SK-N-SH (cell line): ENCODE measurements at regions not wholly inside any gene's neighbourhood (a gene's known extent, or its start where the extent isn't known, plus 50 kb on each side); places are given as distances from the start of the nearest gene placed in this dataset.

ENCODE experiments used
- CTCF ChIA-PET: fragments of 300-600, 350-600 bp; formaldehyde crosslinking; extraction: SDS; loops from one replicate; lab custom pipeline; 2021; lab: Yijun Ruan, JAX
- POLR2A ChIA-PET: fragments of 350-600 bp; sonication (Branson Sonifier 250); formaldehyde crosslinking; extraction: SDS; loops from one replicate; lab custom pipeline; 2020; ENCODE audit warnings: antibody characterized with exemption, inconsistent platforms; lab: Yijun Ruan, JAX
- DNase-seq: peaks from one replicate; pipeline ENCODE4 v3.0.0; 2012
- H2AFZ ChIP-seq: fragments of 200-600 bp; sonication (generic); 2 replicates; pipeline ENCODE4 v1.8.1; 2016; ENCODE audit warnings: antibody characterized with exemption, mild to moderate bottlenecking, low read depth
- H3F3A ChIP-seq: fragments of 200-600 bp; sonication (generic); replicated peaks from 2 replicates; pipeline ENCODE3; 2016; ENCODE audit warnings: antibody characterized with exemption, mild to moderate bottlenecking; ENCODE audit not compliant: insufficient read depth
- H3K27ac ChIP-seq, 2 experiments: fragments of 200-500 bp in 1 of 2; fragments of 200-600 bp in 1 of 2; sonication (Bioruptor generic) in 1 of 2; sonication (generic), shearing (Covaris generic) in 1 of 2; 2 replicates each; pipeline versions ENCODE4 v1.5.1 to v1.6.1; 2014 to 2016; ENCODE audit warnings: low read depth in 2 of 2, inconsistent platforms in 1 of 2, low read length in 1 of 2, mild to moderate bottlenecking in 1 of 2, mixed read lengths in 1 of 2
- H3K27me3 ChIP-seq: fragments of 200-600 bp; sonication (generic), shearing (Covaris generic); 2 replicates; pipeline ENCODE4 v1.6.1; 2016; ENCODE audit warnings: mixed run types; ENCODE audit not compliant: insufficient read depth
- H3K36me3 ChIP-seq, 2 experiments: fragments of 200-500 bp in 1 of 2; fragments of 200-600 bp in 1 of 2; sonication (Bioruptor generic) in 1 of 2; sonication (generic) in 1 of 2; replicated peaks in 1 of 2; 2 replicates each; pipeline versions ENCODE3 to v1.5.1; 2014 to 2016; ENCODE audit warnings: low read length in 1 of 2, mild to moderate bottlenecking in 1 of 2; ENCODE audit not compliant: insufficient read depth in 2 of 2, control insufficient read depth in 1 of 2
- H3K4me1 ChIP-seq, 2 experiments: fragments of 200-500 bp in 1 of 2; fragments of 200-600 bp in 1 of 2; sonication (Bioruptor generic) in 1 of 2; sonication (generic), shearing (Covaris generic) in 1 of 2; 2 replicates each; pipeline versions ENCODE4 v1.5.1 to v1.6.1; 2014 to 2016; ENCODE audit warnings: low read depth in 1 of 2, low read length in 1 of 2, mixed run types in 1 of 2; ENCODE audit not compliant: insufficient read depth in 2 of 2, control insufficient read depth in 1 of 2
- H3K4me2 ChIP-seq: fragments of 200-600 bp; sonication (generic), shearing (Covaris generic); 2 replicates; pipeline ENCODE4 v1.6.1; 2017; ENCODE audit warnings: mixed run types
- H3K4me3 ChIP-seq, 2 experiments: fragments of 200-500 bp in 1 of 2; fragments of 200-600 bp in 1 of 2; sonication (Bioruptor generic) in 1 of 2; sonication (generic), shearing (Covaris generic) in 1 of 2; 2 replicates each; pipeline versions ENCODE4 v1.5.1 to v1.8.1; 2014 to 2016; ENCODE audit warnings: low read depth in 2 of 2, inconsistent platforms in 1 of 2, low read length in 1 of 2, mild to moderate bottlenecking in 1 of 2, mixed read lengths in 1 of 2, moderate library complexity in 1 of 2
- H3K79me2 ChIP-seq: fragments of 200-600 bp; sonication (generic); 2 replicates; pipeline ENCODE4 v1.8.1; 2017; ENCODE audit warnings: mild to moderate bottlenecking; ENCODE audit not compliant: insufficient read depth
- H3K9ac ChIP-seq: fragments of 200-600 bp; sonication (generic); 2 replicates; pipeline ENCODE4 v1.6.1; 2017; ENCODE audit warnings: mixed run types
- H3K9me2 ChIP-seq: fragments of 200-600 bp; sonication (generic); 2 replicates; pipeline ENCODE4 v1.6.1; 2017; ENCODE audit warnings: mixed run types
- H3K9me3 ChIP-seq: fragments of 200-600 bp; sonication (generic); 2 replicates; pipeline ENCODE4 v1.6.1; 2017; ENCODE audit warnings: mixed run types, mild to moderate bottlenecking, moderate library complexity
- H4K20me1 ChIP-seq: fragments of 200-600 bp; sonication (generic); 2 replicates; pipeline ENCODE4 v1.6.1; 2017; ENCODE audit warnings: mild to moderate bottlenecking, mixed run types; ENCODE audit not compliant: insufficient read depth
- FOXJ3 ChIP-seq: sonication (generic); formaldehyde crosslinking; IDR thresholded peaks from 2 replicates; pipeline ENCODE4 v1.5.1; 2020; ENCODE audit warnings: mild to moderate bottlenecking, missing genetic modification reagents
- NRF1 ChIP-seq: IDR thresholded peaks from 2 replicates; pipeline ENCODE4 v1.6.1; 2012; ENCODE audit warnings: low read depth, mild to moderate bottlenecking, low read length
- RAD21 ChIP-seq: IDR thresholded peaks from 2 replicates; pipeline ENCODE4 v1.6.1; 2012; ENCODE audit warnings: mild to moderate bottlenecking, low read length
- RCOR1 ChIP-seq: fragments of 150-350 bp; IDR thresholded peaks from 2 replicates; pipeline ENCODE4 v1.6.1; 2017; ENCODE audit warnings: antibody characterized with exemption, low read length
- RXRA ChIP-seq: IDR thresholded peaks from 2 replicates; pipeline ENCODE4 v1.4.0; 2012; ENCODE audit warnings: low read depth, mild to moderate bottlenecking, borderline replicate concordance
- SMC3 ChIP-seq: IDR thresholded peaks from 2 replicates; pipeline ENCODE4 v1.6.1; 2012; ENCODE audit warnings: low read depth, low read length, improper control_type of control experiment
- WGBS: methylation state at CpG from one replicate; pipeline ENCODE4 v1.1.6; 2017; ENCODE audit warnings: low lambda C conversion rate; 5-methylcytosine and 5-hydroxymethylcytosine counted together
- TF ChIP-seq, protein P1 (sequence below): IDR thresholded peaks from 2 replicates; pipeline ENCODE4 v1.6.1; 2012; ENCODE audit warnings: mild to moderate bottlenecking, low read depth, low read length, moderate library complexity
- TF ChIP-seq, protein P2 (sequence below): fragments of 200-600 bp; sonication (generic); IDR thresholded peaks from 2 replicates; pipeline ENCODE4 v1.6.1; 2017; ENCODE audit warnings: antibody characterized with exemption, mild to moderate bottlenecking, moderate library complexity

DNA sequence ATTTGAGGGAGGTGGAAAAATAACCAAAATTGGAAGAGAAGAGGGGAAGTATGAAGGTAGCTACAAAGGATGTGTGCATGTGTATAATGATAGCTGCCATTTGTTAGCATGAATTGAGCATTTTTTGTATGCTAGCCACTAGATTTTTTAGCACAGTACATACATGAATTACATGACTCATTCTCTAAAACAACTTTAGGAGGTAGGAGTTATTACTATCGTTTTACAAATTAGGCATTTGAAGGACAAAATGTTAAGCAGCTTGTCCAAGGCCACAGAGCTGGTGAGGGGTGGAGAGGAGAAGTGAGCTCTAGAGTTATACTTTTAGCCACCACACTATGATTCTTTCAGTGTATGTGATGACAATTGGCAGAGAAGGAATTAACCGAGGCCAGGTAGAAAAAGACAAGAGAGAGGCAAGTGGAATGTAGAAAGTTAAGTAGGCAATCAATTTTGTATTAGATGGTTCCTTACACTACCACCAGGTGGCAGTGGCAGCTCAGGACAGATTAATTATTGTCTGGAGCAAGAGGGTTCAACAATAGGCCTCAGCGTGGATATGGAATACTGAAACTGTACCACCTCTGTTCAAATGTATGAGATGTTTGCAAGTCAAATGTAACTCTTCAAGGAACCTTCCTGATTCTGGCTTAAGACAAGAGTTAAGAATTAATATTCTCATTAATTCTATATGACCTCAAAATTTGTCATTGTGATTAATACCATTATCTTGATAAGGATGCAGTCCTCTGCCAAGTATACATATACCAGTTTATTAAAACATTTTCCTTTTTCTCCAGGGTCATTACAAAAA is 128.0 kb downstream of the MBL2 start:
- DNase-seq: peak; percentile 25
- Histone ChIP-seq H3K4me2 (no peak overlapping the region), H2AFZ (peak overlapping the region; percentile 17; the same call in 1 of the 2 replicates), H3K36me3 (no peaks in the 10 kb centered on the region), H3K9me2 (no peaks in the 10 kb centered on the region), H3F3A (peaks cover 10% of the 10 kb centered on the region), H3K27me3 (no peaks in the 10 kb centered on the region), H3K9ac (no peak overlapping the region), H3K4me1 (peaks cover 0 to 2% of the 10 kb centered on the region in 2 experiments; a peak in 2 of 4 replicates), H3K4me3 (no peak overlapping the region; a peak in 1 of 4 replicates), H3K27ac (peak overlapping the region in 1 of 2 experiments; percentile 60; a peak in 2 of 4 replicates), H3K79me2 (no peaks in the 10 kb centered on the region), H4K20me1 (no peaks in the 10 kb centered on the region), H3K9me3 (no peaks in the 10 kb centered on the region)
- POLR2A ChIA-PET: no interaction called here
- CTCF ChIA-PET: interaction anchor here (0.5 to 4.4 kb wide), 32 partner anchors 9 to 391 kb away, joined by 3 to 60 read pairs (median 4); partner anchors contain the start of gene DKK1
- TF ChIP-seq, protein P1, sequence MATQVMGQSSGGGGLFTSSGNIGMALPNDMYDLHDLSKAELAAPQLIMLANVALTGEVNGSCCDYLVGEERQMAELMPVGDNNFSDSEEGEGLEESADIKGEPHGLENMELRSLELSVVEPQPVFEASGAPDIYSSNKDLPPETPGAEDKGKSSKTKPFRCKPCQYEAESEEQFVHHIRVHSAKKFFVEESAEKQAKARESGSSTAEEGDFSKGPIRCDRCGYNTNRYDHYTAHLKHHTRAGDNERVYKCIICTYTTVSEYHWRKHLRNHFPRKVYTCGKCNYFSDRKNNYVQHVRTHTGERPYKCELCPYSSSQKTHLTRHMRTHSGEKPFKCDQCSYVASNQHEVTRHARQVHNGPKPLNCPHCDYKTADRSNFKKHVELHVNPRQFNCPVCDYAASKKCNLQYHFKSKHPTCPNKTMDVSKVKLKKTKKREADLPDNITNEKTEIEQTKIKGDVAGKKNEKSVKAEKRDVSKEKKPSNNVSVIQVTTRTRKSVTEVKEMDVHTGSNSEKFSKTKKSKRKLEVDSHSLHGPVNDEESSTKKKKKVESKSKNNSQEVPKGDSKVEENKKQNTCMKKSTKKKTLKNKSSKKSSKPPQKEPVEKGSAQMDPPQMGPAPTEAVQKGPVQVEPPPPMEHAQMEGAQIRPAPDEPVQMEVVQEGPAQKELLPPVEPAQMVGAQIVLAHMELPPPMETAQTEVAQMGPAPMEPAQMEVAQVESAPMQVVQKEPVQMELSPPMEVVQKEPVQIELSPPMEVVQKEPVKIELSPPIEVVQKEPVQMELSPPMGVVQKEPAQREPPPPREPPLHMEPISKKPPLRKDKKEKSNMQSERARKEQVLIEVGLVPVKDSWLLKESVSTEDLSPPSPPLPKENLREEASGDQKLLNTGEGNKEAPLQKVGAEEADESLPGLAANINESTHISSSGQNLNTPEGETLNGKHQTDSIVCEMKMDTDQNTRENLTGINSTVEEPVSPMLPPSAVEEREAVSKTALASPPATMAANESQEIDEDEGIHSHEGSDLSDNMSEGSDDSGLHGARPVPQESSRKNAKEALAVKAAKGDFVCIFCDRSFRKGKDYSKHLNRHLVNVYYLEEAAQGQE: no peak
- TF ChIP-seq SMC3 (peak; percentile 95), RAD21 (peak; percentile 93), RXRA (no peak)
- TF ChIP-seq, protein P2, sequence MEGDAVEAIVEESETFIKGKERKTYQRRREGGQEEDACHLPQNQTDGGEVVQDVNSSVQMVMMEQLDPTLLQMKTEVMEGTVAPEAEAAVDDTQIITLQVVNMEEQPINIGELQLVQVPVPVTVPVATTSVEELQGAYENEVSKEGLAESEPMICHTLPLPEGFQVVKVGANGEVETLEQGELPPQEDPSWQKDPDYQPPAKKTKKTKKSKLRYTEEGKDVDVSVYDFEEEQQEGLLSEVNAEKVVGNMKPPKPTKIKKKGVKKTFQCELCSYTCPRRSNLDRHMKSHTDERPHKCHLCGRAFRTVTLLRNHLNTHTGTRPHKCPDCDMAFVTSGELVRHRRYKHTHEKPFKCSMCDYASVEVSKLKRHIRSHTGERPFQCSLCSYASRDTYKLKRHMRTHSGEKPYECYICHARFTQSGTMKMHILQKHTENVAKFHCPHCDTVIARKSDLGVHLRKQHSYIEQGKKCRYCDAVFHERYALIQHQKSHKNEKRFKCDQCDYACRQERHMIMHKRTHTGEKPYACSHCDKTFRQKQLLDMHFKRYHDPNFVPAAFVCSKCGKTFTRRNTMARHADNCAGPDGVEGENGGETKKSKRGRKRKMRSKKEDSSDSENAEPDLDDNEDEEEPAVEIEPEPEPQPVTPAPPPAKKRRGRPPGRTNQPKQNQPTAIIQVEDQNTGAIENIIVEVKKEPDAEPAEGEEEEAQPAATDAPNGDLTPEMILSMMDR: peak; percentile 90
- WGBS: 23% methylated on average over 3 of the region's 3 CpGs

DNA sequence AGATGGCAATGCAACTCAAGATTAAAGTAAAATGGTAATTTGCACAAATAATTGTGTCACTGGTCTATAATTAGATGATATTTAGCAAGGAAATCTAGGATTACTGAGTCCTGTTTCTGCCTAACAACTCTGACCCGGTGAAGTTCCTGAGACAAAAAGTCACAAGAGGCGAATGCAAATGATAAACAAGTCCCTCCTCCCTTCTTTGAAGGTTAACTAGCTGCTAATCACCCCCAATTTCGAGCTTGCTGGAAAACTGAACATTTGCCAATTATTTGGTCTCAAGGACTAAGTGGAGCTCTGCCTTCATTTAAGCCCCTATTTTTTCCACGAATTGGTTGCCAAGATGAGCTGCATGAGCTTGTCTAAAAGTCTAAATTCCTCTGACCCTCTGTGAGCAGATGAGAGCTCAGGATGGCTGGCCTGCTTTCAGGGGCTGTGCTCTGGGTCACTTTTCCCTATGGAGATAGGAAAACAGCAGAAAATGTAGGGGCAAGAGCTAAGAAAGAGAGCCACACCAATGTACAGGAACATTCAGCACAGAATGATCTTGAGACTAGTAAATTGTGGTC is 127.3 kb downstream of the MBL2 start:
- Histone ChIP-seq H3K4me1 (peaks cover 0 to 2% of the 10 kb centered on the region in 2 experiments; a peak in 2 of 4 replicates), H3K27me3 (no peaks in the 10 kb centered on the region), H3K36me3 (no peaks in the 10 kb centered on the region), H3K9me3 (no peaks in the 10 kb centered on the region), H3K4me2 (no peak overlapping the region), H2AFZ (peak overlapping the region; percentile 17; the same call in 1 of the 2 replicates), H3K9ac (no peak overlapping the region), H3K79me2 (no peaks in the 10 kb centered on the region), H3K4me3 (no peak overlapping the region), H3K9me2 (no peaks in the 10 kb centered on the region), H3F3A (peaks cover 4% of the 10 kb centered on the region), H3K27ac (peak overlapping the region in 1 of 2 experiments; percentile 60; a peak in 2 of 4 replicates), H4K20me1 (no peaks in the 10 kb centered on the region)
- TF ChIP-seq, protein P2: no peak
- TF ChIP-seq RCOR1: no peak
- no peak for TF ChIP-seq NRF1
- TF ChIP-seq FOXJ3 (CRISPR knock-in tag): no peak
- 74% methylated on average over 4 of the region's 4 CpGs for WGBS
- ChIA-PET CTCF (interaction anchor here (0.7 to 4.4 kb wide), 15 partner anchors 10 to 334 kb away, joined by 3 to 60 read pairs (median 7); partner anchors contain the start of gene DKK1), POLR2A (no interaction called here)
- DNase-seq: no peak
